HFFc6 (cell line): ENCODE measurements at regions not wholly inside any gene's neighbourhood (a gene's known extent, or its start where the extent isn't known, plus 50 kb on each side); places are given as distances from the start of the nearest gene placed in this dataset.

Source experiments
- DNase-seq: peaks from one replicate; pipeline ENCODE4 v3.0.0-alpha.2; 2018
- H3K27ac Mint-ChIP-seq: 2 replicates; pipeline ENCODE4 v1.8.0; 2020; ENCODE audit warnings: mild to moderate bottlenecking, mixed read lengths
- H3K27me3 Mint-ChIP-seq: 2 replicates; pipeline ENCODE4 v1.8.0; 2021; ENCODE audit warnings: mild to moderate bottlenecking, moderate library complexity, mixed read lengths; ENCODE audit not compliant: insufficient read depth
- H3K36me3 Mint-ChIP-seq: 2 replicates; pipeline ENCODE4 v1.8.0; 2021; ENCODE audit warnings: low read depth, mixed read lengths
- H3K4me1 Mint-ChIP-seq: 2 replicates; pipeline ENCODE4 v1.8.0; 2020; ENCODE audit warnings: low read depth, mixed read lengths
- H3K4me3 Mint-ChIP-seq: 2 replicates; pipeline ENCODE4 v1.8.0; 2020; ENCODE audit warnings: mild to moderate bottlenecking, moderate library complexity, mixed read lengths
- H3K9me3 Mint-ChIP-seq: 2 replicates; pipeline ENCODE4 v1.8.0; 2020; ENCODE audit warnings: mild to moderate bottlenecking, mixed read lengths
- TF ChIP-seq, protein P1 (sequence below): fragments of 200-600 bp; sonication (generic); IDR thresholded peaks from 2 replicates; pipeline ENCODE4 v1.5.0; 2021; ENCODE audit warnings: antibody characterized with exemption, mild to moderate bottlenecking

DNA sequence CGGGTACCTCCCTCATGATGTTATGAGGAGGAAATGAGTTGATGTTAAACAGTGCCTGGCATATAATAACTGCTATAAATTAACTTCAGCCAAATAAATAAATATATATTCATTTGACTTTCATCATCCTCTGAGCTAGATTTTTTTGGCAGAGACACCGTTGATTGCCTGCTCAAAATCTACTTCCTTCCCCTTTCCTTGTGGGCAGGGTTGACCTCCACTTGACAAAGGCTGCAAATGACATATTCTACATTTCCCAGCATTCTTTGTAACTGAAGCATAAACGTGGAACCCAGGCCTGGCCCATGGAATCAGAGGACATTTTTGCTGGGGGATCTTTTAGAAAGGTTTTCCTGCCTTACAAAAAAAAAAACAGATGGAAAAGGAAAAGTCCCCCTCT, 177.8 kb downstream of the TXNL1 start:
- TF ChIP-seq, protein P1, sequence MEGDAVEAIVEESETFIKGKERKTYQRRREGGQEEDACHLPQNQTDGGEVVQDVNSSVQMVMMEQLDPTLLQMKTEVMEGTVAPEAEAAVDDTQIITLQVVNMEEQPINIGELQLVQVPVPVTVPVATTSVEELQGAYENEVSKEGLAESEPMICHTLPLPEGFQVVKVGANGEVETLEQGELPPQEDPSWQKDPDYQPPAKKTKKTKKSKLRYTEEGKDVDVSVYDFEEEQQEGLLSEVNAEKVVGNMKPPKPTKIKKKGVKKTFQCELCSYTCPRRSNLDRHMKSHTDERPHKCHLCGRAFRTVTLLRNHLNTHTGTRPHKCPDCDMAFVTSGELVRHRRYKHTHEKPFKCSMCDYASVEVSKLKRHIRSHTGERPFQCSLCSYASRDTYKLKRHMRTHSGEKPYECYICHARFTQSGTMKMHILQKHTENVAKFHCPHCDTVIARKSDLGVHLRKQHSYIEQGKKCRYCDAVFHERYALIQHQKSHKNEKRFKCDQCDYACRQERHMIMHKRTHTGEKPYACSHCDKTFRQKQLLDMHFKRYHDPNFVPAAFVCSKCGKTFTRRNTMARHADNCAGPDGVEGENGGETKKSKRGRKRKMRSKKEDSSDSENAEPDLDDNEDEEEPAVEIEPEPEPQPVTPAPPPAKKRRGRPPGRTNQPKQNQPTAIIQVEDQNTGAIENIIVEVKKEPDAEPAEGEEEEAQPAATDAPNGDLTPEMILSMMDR = no peak
- no peak overlapping the region for H3K4me3 Mint-ChIP-seq
- H3K4me1 Mint-ChIP-seq = no peaks in the 10 kb centered on the region
- peaks cover 8% of the 10 kb centered on the region for H3K36me3 Mint-ChIP-seq
- H3K27me3 Mint-ChIP-seq = peaks cover 5% of the 10 kb centered on the region
- no peak for DNase-seq
- H3K9me3 Mint-ChIP-seq = peaks cover 12% of the 10 kb centered on the region
- H3K27ac Mint-ChIP-seq = no peak overlapping the region

DNA sequence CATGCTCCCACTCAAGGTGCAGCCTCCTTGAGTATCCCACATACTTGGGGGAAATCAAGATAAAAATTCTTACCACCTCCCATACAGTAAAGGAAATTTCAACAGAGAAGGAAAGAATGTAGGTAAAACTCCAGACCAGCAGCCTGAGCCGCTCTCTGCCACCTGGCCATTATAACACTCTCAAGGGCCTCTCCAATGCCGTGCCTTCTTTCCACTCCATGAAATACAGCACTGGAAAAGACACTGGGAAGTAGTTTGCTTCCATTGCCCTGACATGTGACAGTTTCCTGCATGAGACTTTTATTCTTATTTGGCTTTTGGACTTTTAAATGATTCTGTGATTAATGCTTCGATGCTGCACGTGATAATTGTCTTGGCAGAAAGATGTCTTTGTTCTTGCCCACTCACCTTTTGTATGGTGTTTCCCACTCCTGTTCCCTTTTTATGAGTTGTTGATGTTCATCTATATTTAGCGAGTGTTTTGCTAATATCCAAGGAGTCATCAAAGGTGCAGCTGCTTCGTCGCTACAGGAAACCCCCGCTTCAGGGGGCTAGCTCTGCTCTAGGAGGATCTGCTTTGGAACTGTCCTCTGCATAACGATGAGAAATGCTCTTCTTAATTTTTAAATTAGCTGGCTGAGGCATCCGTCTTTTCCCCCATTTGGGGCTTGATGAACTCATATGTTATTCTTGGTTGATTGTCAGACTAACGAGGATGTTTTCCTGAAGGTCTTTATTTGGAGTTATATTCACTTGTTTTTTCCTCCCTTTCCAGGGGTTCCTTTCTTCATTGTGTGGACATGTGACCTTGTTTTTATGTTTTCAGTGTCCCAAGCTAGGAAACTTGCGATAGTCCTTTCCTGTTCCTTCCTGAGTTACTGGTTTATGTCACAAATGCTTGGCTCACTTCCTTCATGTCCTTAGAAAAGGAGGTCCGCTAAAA, 179.4 kb downstream of the TXNL1 start:
- no peaks in the 10 kb centered on the region for H3K36me3 Mint-ChIP-seq
- H3K4me1 Mint-ChIP-seq = no peaks in the 10 kb centered on the region
- no peak overlapping the region for H3K27ac Mint-ChIP-seq
- no peak overlapping the region for H3K4me3 Mint-ChIP-seq
- no peaks in the 10 kb centered on the region for H3K9me3 Mint-ChIP-seq
- DNase-seq = no peak
- TF ChIP-seq, protein P1 = no peak
- peaks cover 5% of the 10 kb centered on the region for H3K27me3 Mint-ChIP-seq

DNA sequence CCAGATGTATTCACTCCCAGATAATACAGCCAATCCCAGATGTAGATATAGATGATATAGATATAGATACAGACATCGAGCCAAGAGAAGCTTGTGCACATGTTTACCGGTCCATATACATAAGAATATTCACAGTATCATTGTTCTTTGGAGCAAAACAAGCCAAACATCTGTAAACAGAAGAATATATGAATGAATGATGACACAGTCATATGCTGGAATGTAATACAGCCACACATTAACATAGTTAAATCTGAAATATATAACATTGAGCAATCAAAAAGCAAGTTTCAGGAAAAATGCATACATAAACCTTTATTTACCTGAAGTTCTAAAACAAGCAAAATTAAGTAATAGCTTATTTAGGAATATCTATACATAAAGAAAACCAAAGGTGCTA, 182.5 kb downstream of the TXNL1 start:
- Mint-ChIP-seq H3K27me3 (peaks cover 5% of the 10 kb centered on the region), H3K4me1 (no peaks in the 10 kb centered on the region), H3K4me3 (no peak overlapping the region), H3K27ac (no peak overlapping the region), H3K36me3 (no peaks in the 10 kb centered on the region), H3K9me3 (no peaks in the 10 kb centered on the region)
- no peak for DNase-seq
- TF ChIP-seq, protein P1 = no peak

DNA sequence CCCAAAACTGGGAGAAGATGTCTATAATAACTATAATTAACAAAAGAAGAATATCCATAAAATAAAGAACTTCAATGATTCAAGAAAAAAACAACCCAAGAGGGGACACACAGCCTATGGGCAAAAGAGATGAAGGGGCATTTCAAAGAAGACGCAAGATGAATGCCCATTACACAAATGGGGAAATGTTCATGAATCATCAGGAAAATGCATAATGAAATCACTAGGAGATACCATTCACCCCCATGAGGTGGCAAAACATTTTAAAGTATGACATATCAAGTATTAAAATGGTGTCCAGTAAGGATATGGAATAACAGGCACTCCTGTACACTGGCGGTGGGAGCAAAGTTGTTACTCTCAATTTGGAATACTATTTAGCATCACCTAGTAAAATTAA, 183.3 kb downstream of the TXNL1 start:
- no peak for DNase-seq
- Mint-ChIP-seq H3K36me3 (no peaks in the 10 kb centered on the region), H3K9me3 (no peaks in the 10 kb centered on the region), H3K4me1 (no peaks in the 10 kb centered on the region), H3K27me3 (peaks cover 3% of the 10 kb centered on the region), H3K27ac (no peak overlapping the region), H3K4me3 (no peak overlapping the region)
- TF ChIP-seq, protein P1 = no peak

DNA sequence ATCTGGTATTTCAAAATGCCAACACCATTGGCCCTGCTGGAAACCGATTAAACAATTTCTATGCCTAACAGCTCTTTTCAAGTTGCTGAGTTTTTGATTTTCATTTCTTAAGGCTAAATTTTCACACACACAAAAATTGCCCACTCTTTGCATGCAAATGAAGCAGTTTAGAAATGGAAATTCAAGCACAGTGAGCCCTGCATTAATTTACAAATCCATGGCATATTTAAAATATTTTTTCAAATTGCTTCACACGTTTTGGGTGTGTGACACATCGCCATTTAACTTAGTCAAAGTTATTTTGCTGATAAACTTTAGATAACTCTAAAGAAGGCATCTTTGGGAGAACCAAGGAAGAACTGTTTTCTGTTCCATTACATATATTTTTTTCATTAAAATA, 184.8 kb downstream of the TXNL1 start:
- H3K4me1 Mint-ChIP-seq = no peaks in the 10 kb centered on the region; the same call in 1 of the 2 replicates
- no peaks in the 10 kb centered on the region for H3K9me3 Mint-ChIP-seq
- no peak overlapping the region for H3K4me3 Mint-ChIP-seq
- no peak for DNase-seq
- H3K27me3 Mint-ChIP-seq = peaks cover 3% of the 10 kb centered on the region
- H3K27ac Mint-ChIP-seq = no peak overlapping the region
- no peaks in the 10 kb centered on the region for H3K36me3 Mint-ChIP-seq
- TF ChIP-seq, protein P1 = no peak
